GM21825 (cell line): ENCODE measurements at regions not wholly inside any gene's neighbourhood (a gene's known extent, or its start where the extent isn't known, plus 50 kb on each side); places are given as distances from the start of the nearest gene placed in this dataset.

ENCODE experiments used
- ATAC-seq: cut with Tn5 transposase; IDR thresholded peaks from one replicate; pipeline ENCODE4 v1.9.1; 2021; ENCODE audit warnings: mild to moderate bottlenecking, moderate library complexity; ENCODE audit not compliant: unreplicated experiment

DNA sequence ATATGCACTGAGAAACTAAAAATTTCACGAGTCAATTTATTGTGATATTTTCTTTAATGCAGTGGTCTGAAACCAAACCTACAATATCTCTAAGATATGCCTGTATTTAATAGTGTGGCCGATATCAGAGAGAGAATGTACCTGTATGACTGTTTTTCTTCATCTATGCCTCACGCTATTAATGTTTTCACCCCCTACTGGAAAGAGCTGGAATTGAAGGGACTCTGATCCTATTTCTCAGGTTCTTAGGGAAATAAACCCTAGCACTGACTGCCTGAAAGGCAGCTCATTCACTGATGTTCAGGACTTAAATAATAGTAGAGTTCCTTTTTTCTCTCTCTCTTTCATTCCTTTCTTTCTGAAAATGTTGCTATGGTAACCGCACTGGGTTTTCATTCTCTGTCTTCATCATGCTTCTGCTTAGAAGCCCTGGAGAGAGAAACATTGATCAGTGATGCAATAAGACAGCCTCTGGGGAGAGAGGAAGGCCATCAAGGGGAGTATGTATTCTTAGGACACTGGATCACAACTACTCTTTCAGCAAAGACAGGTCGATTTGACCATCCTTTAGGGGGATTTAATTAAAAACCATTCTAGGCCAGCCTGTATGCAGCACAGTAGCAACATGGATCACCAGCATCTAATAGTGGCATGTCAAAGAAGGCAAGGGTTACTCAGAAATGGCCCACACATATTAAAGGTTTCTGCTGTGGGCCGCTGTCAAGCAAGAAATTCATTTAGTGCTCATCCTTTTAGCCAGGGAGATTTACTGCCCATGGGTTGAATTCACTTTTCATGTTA lies 1135.7 kb downstream of the IGSF11 start:
- ATAC-seq: no peak

DNA sequence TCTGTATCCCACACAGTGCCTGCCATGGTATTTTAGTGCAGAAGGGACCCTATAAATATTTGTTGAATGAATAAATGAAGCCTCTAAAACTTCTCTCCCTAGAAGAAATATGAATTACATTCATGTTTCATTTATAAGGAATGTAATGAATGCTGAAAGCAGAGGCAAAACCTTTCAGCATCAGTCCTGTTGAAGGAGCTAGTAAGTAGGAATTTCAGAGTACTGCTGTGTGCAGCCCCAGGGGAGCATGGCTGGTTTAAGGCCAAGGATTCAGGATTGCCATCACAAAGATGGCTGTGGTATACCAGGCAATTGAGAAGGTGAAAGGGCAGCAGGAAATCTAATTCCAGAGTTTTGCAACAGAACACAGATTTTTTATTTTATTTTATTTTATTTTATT lies 1131.4 kb downstream of the IGSF11 start:
- ATAC-seq: no peak

GRCh38 chr3:117910820-117911521 lies 1123.7 kb downstream of the IGSF11 start:
- no peak for ATAC-seq

DNA sequence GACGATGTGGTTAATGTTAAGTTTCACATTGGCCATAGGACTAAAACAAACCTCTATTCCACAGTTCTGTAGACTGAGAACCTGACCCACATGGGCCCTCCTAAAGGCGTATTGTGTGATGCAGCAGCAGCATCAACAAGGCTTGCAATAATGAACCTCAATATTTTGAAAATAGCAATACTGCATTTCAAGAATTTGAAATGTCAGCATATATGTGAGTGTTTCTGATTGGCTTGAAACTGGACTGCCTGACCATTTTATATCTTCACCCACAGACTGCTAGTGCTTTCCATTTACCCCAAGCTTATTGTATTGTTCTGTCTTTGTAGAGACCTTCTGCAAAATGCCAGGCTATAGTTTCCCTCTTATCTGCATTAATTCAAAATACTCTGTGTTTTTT lies 1122.3 kb downstream of the IGSF11 start:
- no peak for ATAC-seq

DNA sequence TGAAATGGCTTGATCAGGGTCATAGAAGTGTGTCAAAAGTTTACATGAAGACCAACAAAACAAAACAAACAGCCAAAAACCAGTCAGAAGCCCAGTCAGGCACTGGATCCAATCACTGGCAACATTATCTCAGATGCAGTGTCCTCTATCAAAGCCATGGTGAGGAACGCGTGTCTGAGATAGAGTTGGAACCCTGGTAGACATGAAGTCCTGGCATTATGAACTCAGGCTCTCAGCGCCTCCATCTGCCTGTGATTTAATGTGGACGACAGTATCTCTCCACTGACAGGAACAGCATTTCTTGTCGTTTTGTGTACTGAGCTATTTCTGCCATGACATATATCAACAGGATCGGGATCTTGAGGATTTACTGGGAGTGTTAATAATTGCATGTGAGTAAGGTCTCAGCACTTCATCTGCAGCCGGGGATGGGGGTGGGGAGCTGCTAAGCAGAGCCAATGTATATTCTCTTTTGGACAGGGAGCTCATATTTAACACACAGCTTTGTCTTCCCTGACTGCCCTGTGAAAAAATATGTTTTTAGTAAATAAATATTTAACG lies 1120.0 kb downstream of the IGSF11 start:
- ATAC-seq: no peak

- ATAC-seq: no peak
Measured at GRCh38 chr3:117916839-117917238, 1117.8 kb downstream of the IGSF11 start.

DNA sequence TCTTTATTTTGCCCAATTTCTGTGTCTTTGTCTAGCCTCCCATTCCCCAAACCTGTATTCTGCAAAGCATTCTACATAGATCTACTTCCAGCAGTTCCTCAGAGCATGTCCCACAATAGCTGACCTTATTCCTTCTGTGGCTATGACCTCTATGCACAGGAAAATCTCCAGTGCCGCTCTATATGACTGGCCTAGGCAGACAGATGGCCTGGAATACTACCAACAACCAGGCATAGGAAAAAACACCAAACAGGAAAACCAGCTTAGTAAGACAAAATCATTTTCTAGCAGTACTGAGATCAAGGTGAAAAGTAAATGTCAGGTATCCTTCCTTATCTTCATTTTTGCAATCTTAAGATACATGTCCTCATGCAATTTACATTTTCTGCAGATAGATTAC lies 1115.0 kb downstream of the IGSF11 start:
- no peak for ATAC-seq

DNA sequence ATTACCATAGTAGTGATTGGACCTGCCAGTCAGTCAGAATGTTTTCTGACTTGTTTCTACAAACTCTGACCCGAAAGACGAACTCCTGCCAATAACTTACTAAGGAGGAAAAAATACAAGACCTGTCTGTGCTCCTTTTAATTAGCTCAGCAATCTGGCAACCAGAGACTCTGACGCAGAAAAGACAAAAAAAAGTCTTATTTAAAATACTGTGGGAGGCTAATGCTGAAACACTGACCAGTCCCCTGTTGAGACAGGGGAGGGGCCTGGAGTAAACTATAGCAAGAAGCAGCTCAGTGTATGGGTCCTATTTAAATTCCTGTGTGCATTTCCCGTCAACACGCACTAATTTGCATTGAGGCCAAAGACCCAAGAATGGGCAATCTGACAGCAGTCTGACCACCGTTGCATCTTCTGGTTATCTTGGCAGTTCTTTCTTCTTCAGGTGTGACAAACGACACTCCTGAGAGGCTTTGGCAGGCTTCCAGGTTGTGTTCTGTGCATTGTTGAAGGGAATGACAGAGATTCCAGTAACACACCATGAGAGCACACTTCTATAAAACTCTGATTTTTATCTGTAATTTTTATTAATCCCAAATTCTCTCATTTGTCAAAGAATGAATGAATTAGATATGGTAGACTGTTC lies 1114.3 kb downstream of the IGSF11 start:
- no peak for ATAC-seq

- ATAC-seq: no peak
Measured at GRCh38 chr3:117921411-117921810, 1113.2 kb downstream of the IGSF11 start.

DNA sequence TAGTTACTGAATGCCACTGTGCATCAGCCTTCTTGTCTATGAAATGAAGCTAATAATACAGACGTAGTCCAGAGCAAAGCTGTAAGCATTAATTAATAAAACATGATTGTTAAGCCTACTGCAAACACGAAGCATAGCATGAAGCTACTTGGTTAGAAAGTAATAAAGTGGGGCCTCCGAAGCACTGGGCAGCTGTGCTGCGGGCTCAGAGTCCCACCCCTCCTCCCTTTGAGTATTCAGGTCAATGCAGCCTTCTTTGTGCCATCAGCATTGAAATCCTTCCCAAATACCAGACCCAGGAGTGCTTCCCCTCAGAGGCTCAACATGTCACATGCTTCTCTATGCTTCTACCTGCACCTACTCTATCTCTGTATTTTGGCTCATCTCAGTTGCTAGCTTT lies 1112.6 kb downstream of the IGSF11 start:
- no peak for ATAC-seq

DNA sequence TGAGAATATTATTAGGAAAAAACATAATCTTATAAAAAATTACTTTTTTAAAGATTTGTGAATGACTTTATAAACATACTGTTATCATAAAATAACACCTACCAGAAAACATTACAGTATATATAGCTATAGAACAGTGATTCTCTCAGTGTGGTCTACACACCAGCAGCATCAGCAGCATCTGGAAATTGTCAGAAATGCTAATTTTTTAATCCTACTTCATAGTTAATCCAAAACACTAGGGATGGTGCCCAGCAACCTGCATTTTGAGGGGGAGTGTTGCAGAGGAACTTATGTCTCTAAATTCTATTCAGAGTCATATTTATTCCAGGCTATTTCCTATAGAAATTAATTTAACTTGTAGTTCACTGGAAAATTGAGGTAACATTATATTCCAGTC lies 1107.8 kb downstream of the IGSF11 start:
- no peak for ATAC-seq

- ATAC-seq: no peak
Measured at GRCh38 chr3:117927825-117928224, 1106.8 kb downstream of the IGSF11 start.

- no peak for ATAC-seq
Measured at GRCh38 chr3:117928836-117929235, 1105.8 kb downstream of the IGSF11 start.

DNA sequence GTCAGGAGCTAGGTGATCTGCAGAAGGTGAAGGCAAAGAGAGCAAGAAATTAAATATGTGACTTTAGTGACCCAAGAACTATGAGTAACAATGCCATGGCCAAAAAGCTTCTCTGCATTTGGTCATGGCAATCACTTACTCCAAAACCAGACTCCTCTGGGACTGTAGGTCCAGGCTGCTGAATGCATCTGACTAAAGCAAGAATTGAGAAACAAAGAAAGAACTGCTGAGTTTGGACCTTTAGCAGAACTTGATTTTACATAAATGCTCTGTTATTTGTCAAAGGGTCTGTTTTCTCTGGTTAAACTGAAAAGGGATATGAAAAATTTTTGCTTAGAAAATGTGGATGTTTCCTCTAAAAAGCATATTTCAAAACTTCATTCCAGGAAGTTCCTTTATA lies 1102.2 kb downstream of the IGSF11 start:
- ATAC-seq: no peak

DNA sequence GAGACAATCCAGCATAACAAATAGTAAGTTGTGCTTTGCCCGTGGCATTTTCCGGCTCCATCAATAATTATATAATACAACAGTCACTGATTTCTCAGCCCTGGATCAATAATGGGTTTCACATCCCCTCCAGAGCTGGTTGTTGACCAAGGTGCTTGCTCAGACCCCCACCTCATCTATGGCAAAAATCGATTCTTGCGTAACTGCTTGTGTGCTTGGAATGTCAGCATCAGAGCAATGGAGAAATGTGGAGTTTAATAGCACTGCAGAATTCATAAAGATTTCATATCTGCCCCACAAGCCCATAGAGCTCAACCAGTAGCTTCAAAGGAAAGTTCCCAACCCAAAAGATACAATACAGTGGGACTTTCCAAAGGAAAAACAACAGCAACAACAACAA lies 1098.5 kb downstream of the IGSF11 start:
- no peak for ATAC-seq

- ATAC-seq: no peak
Measured at GRCh38 chr3:117938974-117939373, 1095.7 kb downstream of the IGSF11 start.

- no peak for ATAC-seq
Measured at GRCh38 chr3:117939425-117940027, 1095.1 kb downstream of the IGSF11 start.

DNA sequence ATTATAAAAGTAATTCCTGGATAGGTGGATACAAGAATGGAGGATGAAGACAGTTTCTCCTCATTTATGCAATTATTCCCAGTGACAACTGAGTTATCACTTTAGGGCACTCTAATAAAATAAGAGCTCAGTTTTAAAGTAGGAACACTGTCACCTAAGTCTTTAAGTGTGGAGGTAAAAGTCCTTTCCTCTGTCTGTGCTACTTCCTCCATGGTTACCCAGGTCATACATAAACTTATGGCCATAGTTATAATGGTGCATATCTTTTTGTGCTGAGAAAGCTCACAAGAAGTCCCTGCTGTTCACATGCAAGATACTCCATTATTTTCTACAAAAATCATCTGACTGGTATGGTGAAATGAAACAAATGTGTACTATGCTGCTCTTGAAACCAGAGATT lies 1093.6 kb downstream of the IGSF11 start:
- no peak for ATAC-seq

- ATAC-seq: no peak
Measured at GRCh38 chr3:117941756-117942155, 1092.9 kb downstream of the IGSF11 start.

DNA sequence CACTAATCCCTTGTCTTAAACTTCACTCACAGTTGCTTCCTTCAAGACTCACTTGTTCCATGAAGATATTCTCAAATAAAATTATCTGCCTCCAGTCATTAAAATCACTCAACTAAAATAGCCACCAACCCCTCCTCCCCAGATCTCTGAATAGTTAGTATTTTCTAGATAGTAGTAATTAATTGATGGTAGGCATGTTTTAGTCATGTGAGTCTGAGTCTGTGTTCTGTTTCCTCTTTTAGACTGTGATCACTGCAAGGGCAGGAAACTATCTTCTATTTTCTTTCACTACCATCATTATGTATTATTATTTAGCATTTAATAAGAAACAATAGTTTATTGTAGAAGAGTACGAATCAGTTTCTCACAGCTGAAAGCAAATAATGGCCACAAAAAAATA lies 1080.5 kb downstream of the IGSF11 start:
- no peak for ATAC-seq

- ATAC-seq: no peak
Measured at GRCh38 chr3:117955196-117955595, 1079.5 kb downstream of the IGSF11 start.
